Glutamatergic neuron (in vitro differentiated cells): ENCODE measurements at regions not wholly inside any gene's neighbourhood (a gene's known extent, or its start where the extent isn't known, plus 50 kb on each side); places are given as distances from the start of the nearest gene placed in this dataset.

ENCODE experiments used
- DNase-seq: peaks from one replicate; pipeline ENCODE4 v3.0.0; 2022
- H3K27ac Mint-ChIP-seq: one replicate; pipeline ENCODE4 v1.8.0; 2020; ENCODE audit warnings: mild to moderate bottlenecking, mixed read lengths, inconsistent platforms; ENCODE audit not compliant: unreplicated experiment
- H3K27me3 Mint-ChIP-seq: one replicate; pipeline ENCODE4 v1.8.0; 2020; ENCODE audit warnings: mild to moderate bottlenecking, moderate library complexity, mixed read lengths, inconsistent platforms; ENCODE audit not compliant: unreplicated experiment
- H3K36me3 Mint-ChIP-seq: one replicate; pipeline ENCODE4 v1.8.0; 2020; ENCODE audit warnings: mild to moderate bottlenecking, mixed read lengths, inconsistent platforms; ENCODE audit not compliant: unreplicated experiment
- H3K4me1 Mint-ChIP-seq: one replicate; pipeline ENCODE4 v1.8.0; 2020; ENCODE audit warnings: mild to moderate bottlenecking, low read depth, mixed read lengths, inconsistent platforms; ENCODE audit not compliant: unreplicated experiment
- H3K4me3 Mint-ChIP-seq: one replicate; pipeline ENCODE4 v1.8.0; 2020; ENCODE audit warnings: mild to moderate bottlenecking, mixed read lengths, inconsistent platforms; ENCODE audit not compliant: unreplicated experiment
- H3K9me3 Mint-ChIP-seq: one replicate; pipeline ENCODE4 v1.8.0; 2020; ENCODE audit warnings: mild to moderate bottlenecking, moderate library complexity, mixed read lengths, inconsistent platforms; ENCODE audit not compliant: unreplicated experiment
- TF ChIP-seq, protein P1 (sequence below): fragments of 200-600 bp; sonication (generic); IDR thresholded peaks from one replicate; pipeline ENCODE4 v1.5.0; 2021; ENCODE audit not compliant: partially characterized antibody, unreplicated experiment

GRCh38 chrX:22445880-22446279 lies 173.2 kb downstream of the CBLL2 start:
- no peaks in the 10 kb centered on the region for H3K36me3 Mint-ChIP-seq
- H3K9me3 Mint-ChIP-seq = peaks cover 5% of the 10 kb centered on the region
- TF ChIP-seq, protein P1, sequence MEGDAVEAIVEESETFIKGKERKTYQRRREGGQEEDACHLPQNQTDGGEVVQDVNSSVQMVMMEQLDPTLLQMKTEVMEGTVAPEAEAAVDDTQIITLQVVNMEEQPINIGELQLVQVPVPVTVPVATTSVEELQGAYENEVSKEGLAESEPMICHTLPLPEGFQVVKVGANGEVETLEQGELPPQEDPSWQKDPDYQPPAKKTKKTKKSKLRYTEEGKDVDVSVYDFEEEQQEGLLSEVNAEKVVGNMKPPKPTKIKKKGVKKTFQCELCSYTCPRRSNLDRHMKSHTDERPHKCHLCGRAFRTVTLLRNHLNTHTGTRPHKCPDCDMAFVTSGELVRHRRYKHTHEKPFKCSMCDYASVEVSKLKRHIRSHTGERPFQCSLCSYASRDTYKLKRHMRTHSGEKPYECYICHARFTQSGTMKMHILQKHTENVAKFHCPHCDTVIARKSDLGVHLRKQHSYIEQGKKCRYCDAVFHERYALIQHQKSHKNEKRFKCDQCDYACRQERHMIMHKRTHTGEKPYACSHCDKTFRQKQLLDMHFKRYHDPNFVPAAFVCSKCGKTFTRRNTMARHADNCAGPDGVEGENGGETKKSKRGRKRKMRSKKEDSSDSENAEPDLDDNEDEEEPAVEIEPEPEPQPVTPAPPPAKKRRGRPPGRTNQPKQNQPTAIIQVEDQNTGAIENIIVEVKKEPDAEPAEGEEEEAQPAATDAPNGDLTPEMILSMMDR = no peak
- H3K27me3 Mint-ChIP-seq = no peaks in the 10 kb centered on the region
- H3K27ac Mint-ChIP-seq = no peak overlapping the region
- H3K4me3 Mint-ChIP-seq = no peak overlapping the region
- DNase-seq = no peak
- peaks cover 18% of the 10 kb centered on the region for H3K4me1 Mint-ChIP-seq

DNA sequence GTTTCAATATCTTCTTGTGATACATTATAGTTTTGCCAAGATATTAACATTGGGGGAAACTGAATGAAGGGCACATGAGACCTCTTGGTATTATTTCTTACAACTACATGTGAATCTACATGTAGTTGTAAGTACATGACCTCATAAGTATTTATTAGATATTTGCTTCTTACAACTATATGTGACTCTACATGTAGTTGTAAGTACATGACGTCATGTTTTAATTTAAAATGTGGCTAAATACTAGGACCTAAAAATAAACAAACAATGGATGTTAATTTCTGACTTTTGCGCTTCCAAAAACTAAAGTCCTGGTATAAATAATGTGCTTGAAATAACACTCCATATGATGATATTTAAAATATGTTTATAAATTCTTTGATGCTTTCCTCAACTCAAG lies 190.2 kb downstream of the CBLL2 start:
- Mint-ChIP-seq H3K4me3 (no peak overlapping the region), H3K4me1 (no peaks in the 10 kb centered on the region), H3K27ac (no peak overlapping the region), H3K27me3 (no peaks in the 10 kb centered on the region), H3K9me3 (no peaks in the 10 kb centered on the region), H3K36me3 (no peaks in the 10 kb centered on the region)
- no peak for DNase-seq
- TF ChIP-seq, protein P1 = no peak

- H3K4me1 Mint-ChIP-seq = no peaks in the 10 kb centered on the region
- no peak for DNase-seq
- TF ChIP-seq, protein P1 = no peak
- no peaks in the 10 kb centered on the region for H3K27me3 Mint-ChIP-seq
- H3K9me3 Mint-ChIP-seq = no peaks in the 10 kb centered on the region
- no peak overlapping the region for H3K4me3 Mint-ChIP-seq
- H3K27ac Mint-ChIP-seq = no peak overlapping the region
- no peaks in the 10 kb centered on the region for H3K36me3 Mint-ChIP-seq
These were observed 194.9 kb downstream of the CBLL2 start for GRCh38 chrX:22467571-22467970.

GRCh38 chrX:22481436-22481835 lies 208.7 kb downstream of the CBLL2 start:
- H3K4me1 Mint-ChIP-seq = no peaks in the 10 kb centered on the region
- H3K27me3 Mint-ChIP-seq = no peaks in the 10 kb centered on the region
- H3K9me3 Mint-ChIP-seq = no peaks in the 10 kb centered on the region
- no peak overlapping the region for H3K27ac Mint-ChIP-seq
- H3K4me3 Mint-ChIP-seq = no peak overlapping the region
- TF ChIP-seq, protein P1 = no peak
- H3K36me3 Mint-ChIP-seq = peaks cover 5% of the 10 kb centered on the region
- no peak for DNase-seq

- H3K4me3 Mint-ChIP-seq = no peak overlapping the region
- no peaks in the 10 kb centered on the region for H3K9me3 Mint-ChIP-seq
- no peak for DNase-seq
- TF ChIP-seq, protein P1 = no peak
- H3K36me3 Mint-ChIP-seq = no peaks in the 10 kb centered on the region
- no peaks in the 10 kb centered on the region for H3K4me1 Mint-ChIP-seq
- no peaks in the 10 kb centered on the region for H3K27me3 Mint-ChIP-seq
- no peak overlapping the region for H3K27ac Mint-ChIP-seq
These were observed 213.6 kb downstream of the CBLL2 start for GRCh38 chrX:22486296-22486695.
